Skeletal muscle satellite cell (primary cell): ENCODE measurements at regions not wholly inside any gene's neighbourhood (a gene's known extent, or its start where the extent isn't known, plus 50 kb on each side); places are given as distances from the start of the nearest gene placed in this dataset.

Experiments used
- H3K27me3 ChIP-seq: 2 replicates; pipeline ENCODE4 v1.7.0; 2013; ENCODE audit warnings: low read length; ENCODE audit not compliant: control insufficient read depth, insufficient read depth
- H3K36me3 ChIP-seq: 2 replicates; pipeline ENCODE4 v1.7.0; 2013; ENCODE audit warnings: mild to moderate bottlenecking, control low read depth, low read length; ENCODE audit not compliant: insufficient read depth
- H3K4me1 ChIP-seq: 2 replicates; pipeline ENCODE4 v1.7.0; 2013; ENCODE audit warnings: low read length; ENCODE audit not compliant: control insufficient read depth, insufficient read depth
- H3K4me2 ChIP-seq: 2 replicates; pipeline ENCODE4 v1.7.0; 2013; ENCODE audit warnings: mild to moderate bottlenecking, low read length
- H3K4me3 ChIP-seq: 2 replicates; pipeline ENCODE4 v1.7.0; 2013; ENCODE audit warnings: low read length
- H3K9ac ChIP-seq: 2 replicates; pipeline ENCODE4 v1.7.0; 2013; ENCODE audit warnings: mild to moderate bottlenecking, low read depth, low read length, moderate library complexity
- H3K9me3 ChIP-seq: replicated peaks from 2 replicates; pipeline ENCODE4 v1.7.0; 2013; ENCODE audit warnings: mild to moderate bottlenecking, control low read depth, low read length

DNA sequence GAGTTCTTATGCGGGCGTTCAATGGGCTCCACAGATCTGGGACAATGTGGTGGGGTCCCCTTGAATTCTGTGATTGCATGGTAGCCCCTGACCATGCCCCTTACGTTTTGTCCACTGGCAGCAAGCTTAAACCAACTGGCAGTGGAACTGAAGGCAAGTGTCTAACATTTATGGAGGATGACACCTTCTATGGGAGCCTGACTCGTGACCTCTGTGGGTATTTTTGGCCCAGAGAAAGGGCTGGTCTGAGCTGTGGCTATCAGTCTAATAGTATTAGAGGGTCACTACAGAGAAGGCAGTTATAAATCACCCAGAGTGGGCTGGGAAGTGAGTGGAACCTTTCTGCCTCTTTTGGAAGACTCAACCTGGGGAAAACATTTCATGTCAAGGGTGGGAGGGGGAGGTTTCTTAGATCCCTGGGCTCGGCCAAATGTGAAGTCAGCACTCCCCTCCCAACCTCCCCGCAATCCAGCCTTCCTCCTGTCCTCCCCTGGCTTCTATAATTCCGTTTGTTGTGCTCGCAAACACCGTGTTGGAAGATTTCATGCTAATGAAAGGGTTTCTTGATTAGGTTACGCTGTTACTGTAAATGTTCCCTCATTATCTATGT is 322.7 kb downstream of the RPS24 start:
- Histone ChIP-seq H3K9me3 (no peaks in the 10 kb centered on the region), H3K36me3 (no peaks in the 10 kb centered on the region), H3K27me3 (peaks cover 55% of the 10 kb centered on the region), H3K4me1 (no peaks in the 10 kb centered on the region), H3K9ac (no peak overlapping the region), H3K4me3 (no peak overlapping the region), H3K4me2 (no peak overlapping the region)

- Histone ChIP-seq H3K36me3 (no peaks in the 10 kb centered on the region), H3K9ac (no peak overlapping the region), H3K4me3 (no peak overlapping the region), H3K27me3 (peaks cover 47% of the 10 kb centered on the region), H3K9me3 (no peaks in the 10 kb centered on the region), H3K4me2 (no peak overlapping the region), H3K4me1 (no peaks in the 10 kb centered on the region)
These were observed 323.7 kb downstream of the RPS24 start for GRCh38 chr10:78357141-78358063.

DNA sequence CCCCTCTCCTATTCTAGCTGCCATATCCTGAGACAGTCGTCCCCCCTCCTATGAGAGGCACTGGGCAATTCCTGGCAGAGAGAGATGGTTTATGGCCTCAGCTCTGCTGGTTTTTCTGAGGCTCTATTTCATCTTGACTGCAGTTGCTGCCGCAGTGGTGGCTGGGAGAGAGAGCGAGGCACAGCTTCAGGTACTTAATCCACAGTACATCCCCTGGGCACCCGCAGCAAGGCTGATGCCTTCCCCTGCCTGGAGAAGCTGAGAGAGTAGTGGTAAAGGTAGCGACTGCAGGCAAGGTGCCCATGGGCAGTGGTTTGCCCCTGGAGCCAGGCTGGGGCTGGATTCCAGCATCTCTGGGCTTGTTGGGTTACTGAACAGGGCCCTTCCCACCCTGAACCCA is 324.7 kb downstream of the RPS24 start:
- no peak overlapping the region for H3K4me2 ChIP-seq
- H3K4me1 ChIP-seq, result no peaks in the 10 kb centered on the region
- H3K9ac ChIP-seq, result no peak overlapping the region

DNA sequence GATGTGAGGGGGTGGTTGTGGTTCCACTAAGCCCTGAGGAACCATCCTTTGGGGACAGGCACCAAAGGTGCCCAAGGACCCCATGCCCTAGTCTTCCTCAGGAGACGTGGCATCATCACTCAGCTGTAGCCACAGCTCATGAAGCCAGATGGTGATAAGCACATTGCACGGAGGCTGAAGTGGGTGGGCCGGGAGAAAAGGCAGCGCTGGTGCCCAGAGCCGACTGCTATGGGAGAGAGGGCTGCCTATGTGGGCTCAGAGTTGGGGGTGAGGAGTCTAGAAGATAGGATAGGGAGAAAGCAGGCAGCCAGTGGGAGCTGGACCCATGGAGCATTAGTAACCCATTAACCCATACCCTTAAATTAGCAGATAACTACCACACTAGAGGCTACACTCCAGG is 325.3 kb downstream of the RPS24 start:
- Histone ChIP-seq H3K4me2 (no peak overlapping the region), H3K27me3 (peaks cover 45% of the 10 kb centered on the region), H3K4me3 (no peak overlapping the region), H3K36me3 (no peaks in the 10 kb centered on the region), H3K9me3 (no peaks in the 10 kb centered on the region), H3K9ac (no peak overlapping the region), H3K4me1 (no peaks in the 10 kb centered on the region)

More for the DNA sequence above, 324.7 kb downstream of the RPS24 start:
- H3K27me3 ChIP-seq, result peaks cover 41% of the 10 kb centered on the region
- H3K4me3 ChIP-seq, result no peak overlapping the region
- H3K36me3 ChIP-seq, result no peaks in the 10 kb centered on the region
- no peaks in the 10 kb centered on the region for H3K9me3 ChIP-seq

DNA sequence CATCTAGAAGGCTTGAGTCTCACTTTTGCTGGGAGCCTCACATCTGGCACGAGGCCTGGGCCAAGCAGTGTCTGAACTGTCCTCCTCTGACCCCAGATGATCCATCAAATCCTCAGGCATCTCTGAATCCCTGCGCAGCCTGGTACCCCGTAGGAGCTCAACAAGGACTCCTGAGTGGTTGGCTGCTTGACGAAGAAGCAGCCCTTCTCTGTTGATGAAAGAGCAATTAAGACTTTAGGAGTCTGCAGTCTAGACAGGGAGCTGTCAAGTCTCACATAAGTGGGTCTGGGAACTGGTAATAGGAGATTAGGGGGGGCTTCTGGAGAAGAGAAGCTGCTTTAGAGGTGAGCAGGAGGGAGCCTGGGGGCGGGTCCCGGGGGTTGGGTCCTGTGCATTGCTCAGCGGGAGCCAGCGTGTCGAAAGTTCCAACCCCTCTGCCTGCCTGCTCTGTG is 326.0 kb downstream of the RPS24 start:
- Histone ChIP-seq H3K9me3 (no peaks in the 10 kb centered on the region), H3K27me3 (peaks cover 52% of the 10 kb centered on the region), H3K9ac (no peak overlapping the region), H3K36me3 (no peaks in the 10 kb centered on the region), H3K4me3 (no peak overlapping the region), H3K4me1 (no peaks in the 10 kb centered on the region), H3K4me2 (no peak overlapping the region)

GRCh38 chr10:78360284-78360683 is 326.6 kb downstream of the RPS24 start:
- Histone ChIP-seq H3K9me3 (no peaks in the 10 kb centered on the region), H3K27me3 (peaks cover 58% of the 10 kb centered on the region), H3K4me2 (no peak overlapping the region), H3K4me1 (no peaks in the 10 kb centered on the region), H3K36me3 (no peaks in the 10 kb centered on the region), H3K9ac (no peak overlapping the region), H3K4me3 (no peak overlapping the region)

DNA sequence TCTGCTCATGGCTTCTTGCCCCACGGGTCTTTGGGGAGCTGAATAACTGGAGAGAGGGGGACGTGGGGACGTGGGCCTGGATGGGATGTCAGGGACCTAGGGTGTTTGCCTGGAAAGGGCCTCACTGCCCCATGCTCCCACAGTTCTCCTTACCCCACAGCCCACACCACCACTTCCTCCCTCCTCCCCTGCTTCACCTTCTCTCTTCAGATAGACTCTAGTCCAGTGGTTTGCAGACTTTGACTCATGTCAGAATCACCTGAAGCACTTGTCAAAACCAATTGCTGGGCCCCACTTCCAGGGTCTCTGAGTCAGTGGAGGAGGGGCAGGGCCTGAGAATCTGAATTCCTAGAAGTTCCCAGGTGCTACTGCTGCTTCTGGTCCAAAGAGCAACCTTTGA is 327.4 kb downstream of the RPS24 start:
- H3K9me3 ChIP-seq, result no peaks in the 10 kb centered on the region
- no peaks in the 10 kb centered on the region for H3K36me3 ChIP-seq
- no peak overlapping the region for H3K4me2 ChIP-seq
- H3K4me3 ChIP-seq, result no peak overlapping the region
- H3K9ac ChIP-seq, result no peak overlapping the region
- peaks cover 65% of the 10 kb centered on the region for H3K27me3 ChIP-seq
- no peaks in the 10 kb centered on the region for H3K4me1 ChIP-seq

DNA sequence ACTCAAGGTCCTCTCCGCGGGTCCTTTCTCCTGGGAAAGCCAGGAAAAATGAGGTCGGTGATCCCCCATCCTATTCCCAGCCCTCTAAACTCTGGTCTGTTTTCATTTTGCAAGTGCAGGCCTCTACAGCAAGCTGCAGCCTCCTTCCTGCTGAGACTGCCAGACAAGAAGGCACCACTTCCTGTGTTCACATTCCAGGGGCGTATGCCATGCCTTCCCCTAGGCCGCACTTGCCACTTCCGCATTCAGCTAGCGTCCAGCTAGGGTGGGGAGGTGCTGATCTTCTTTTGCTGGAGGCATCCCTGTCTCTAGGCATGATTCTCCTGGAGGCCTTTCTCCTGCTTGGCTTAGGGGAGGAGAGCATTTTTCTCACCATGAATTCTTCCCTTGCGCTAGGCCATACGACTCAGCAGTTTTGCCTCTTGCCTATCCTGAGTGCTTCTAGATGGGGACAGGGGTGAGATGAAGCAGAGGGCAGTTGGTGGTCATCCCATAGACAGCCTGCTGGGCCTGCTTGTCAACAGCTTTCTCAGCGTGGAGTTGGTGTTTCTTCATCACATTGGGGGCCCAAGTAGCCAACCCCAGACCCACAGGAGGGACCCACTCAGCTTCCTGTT is 328.9 kb downstream of the RPS24 start:
- H3K9me3 ChIP-seq, result no peaks in the 10 kb centered on the region
- H3K36me3 ChIP-seq, result no peaks in the 10 kb centered on the region
- H3K4me3 ChIP-seq, result no peak overlapping the region
- no peak overlapping the region for H3K4me2 ChIP-seq
- no peak overlapping the region for H3K9ac ChIP-seq
- peaks cover 65% of the 10 kb centered on the region for H3K27me3 ChIP-seq
- no peaks in the 10 kb centered on the region for H3K4me1 ChIP-seq

DNA sequence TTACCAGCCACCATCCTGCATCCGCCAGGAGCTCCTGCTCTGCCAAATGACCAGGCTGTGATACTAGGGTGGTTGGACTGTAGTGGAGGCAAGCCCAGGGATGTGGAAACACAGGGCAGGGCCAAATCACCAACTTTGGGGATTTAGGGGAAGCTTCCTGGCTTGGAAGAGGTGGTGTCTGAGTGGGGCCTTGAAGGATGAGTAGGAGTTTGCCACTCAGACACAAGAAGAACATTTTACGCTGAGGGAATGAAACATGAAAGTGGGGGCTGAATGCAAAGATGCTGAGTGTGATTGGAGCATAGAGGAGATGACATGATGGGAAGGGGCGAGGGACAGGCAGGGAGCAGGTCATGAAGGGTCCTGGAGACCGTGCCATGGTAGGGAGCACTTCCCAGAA is 329.5 kb downstream of the RPS24 start:
- H3K27me3 ChIP-seq, result peaks cover 65% of the 10 kb centered on the region
- no peaks in the 10 kb centered on the region for H3K9me3 ChIP-seq
- no peaks in the 10 kb centered on the region for H3K4me1 ChIP-seq
- H3K9ac ChIP-seq, result no peak overlapping the region
- no peak overlapping the region for H3K4me2 ChIP-seq
- no peak overlapping the region for H3K4me3 ChIP-seq
- no peaks in the 10 kb centered on the region for H3K36me3 ChIP-seq

- no peaks in the 10 kb centered on the region for H3K4me1 ChIP-seq
- H3K4me3 ChIP-seq, result no peak overlapping the region
- H3K36me3 ChIP-seq, result no peaks in the 10 kb centered on the region
- peaks cover 63% of the 10 kb centered on the region for H3K27me3 ChIP-seq
- no peak overlapping the region for H3K4me2 ChIP-seq
- H3K9me3 ChIP-seq, result no peaks in the 10 kb centered on the region
- no peak overlapping the region for H3K9ac ChIP-seq
These were observed 332.0 kb downstream of the RPS24 start for GRCh38 chr10:78365694-78366093.

DNA sequence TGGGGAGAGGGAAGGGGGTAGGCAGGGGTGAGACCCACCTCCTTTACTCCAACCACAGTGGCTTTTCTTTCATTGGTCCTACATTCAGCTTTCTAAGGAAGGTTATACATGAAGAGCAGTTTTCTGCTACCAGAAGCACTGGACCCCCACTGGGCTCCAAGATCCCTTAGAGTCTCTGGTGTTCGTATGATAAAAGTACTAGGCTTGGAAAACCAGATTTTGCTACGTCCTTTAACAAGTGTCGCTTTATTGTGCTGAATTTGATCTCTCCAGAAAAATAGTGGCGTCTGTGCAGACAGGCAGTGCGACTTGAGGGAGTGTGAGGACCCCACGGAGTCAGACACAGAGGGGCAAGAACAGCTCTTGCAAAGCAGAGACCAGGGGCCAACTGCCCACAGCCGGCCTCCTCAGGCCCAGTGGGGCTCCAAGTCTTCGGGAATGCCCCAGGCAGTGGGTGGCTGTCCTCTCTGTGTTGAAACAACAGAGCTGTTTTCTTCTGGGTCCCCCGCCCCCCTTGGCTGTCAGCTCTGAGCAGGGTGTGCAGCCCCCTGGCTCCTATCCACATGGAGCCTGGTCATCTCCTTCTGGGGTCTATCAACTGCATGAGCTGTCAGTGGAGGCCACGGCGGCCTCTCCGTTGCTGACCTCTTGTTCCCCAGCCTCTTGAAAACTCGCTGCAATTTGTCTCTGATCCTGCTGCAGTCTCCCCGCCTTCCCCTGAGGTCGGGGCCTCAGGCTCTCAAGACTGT is 333.2 kb downstream of the RPS24 start:
- Histone ChIP-seq H3K4me2 (no peak overlapping the region), H3K9me3 (no peaks in the 10 kb centered on the region), H3K27me3 (peaks cover 66% of the 10 kb centered on the region), H3K9ac (no peak overlapping the region), H3K4me3 (no peak overlapping the region), H3K4me1 (no peaks in the 10 kb centered on the region), H3K36me3 (no peaks in the 10 kb centered on the region)
